SK-N-SH (cell line): ENCODE measurements at regions not wholly inside any gene's neighbourhood (a gene's known extent, or its start where the extent isn't known, plus 50 kb on each side); places are given as distances from the start of the nearest gene placed in this dataset.

Source experiments
- CTCF ChIA-PET: fragments of 300-600, 350-600 bp; formaldehyde crosslinking; extraction: SDS; loops from one replicate; lab custom pipeline; 2021; lab: Yijun Ruan, JAX
- POLR2A ChIA-PET: fragments of 350-600 bp; sonication (Branson Sonifier 250); formaldehyde crosslinking; extraction: SDS; loops from one replicate; lab custom pipeline; 2020; ENCODE audit warnings: antibody characterized with exemption, inconsistent platforms; lab: Yijun Ruan, JAX
- DNase-seq: peaks from one replicate; pipeline ENCODE4 v3.0.0; 2012
- H2AFZ ChIP-seq: fragments of 200-600 bp; sonication (generic); 2 replicates; pipeline ENCODE4 v1.8.1; 2016; ENCODE audit warnings: antibody characterized with exemption, mild to moderate bottlenecking, low read depth
- H3F3A ChIP-seq: fragments of 200-600 bp; sonication (generic); replicated peaks from 2 replicates; pipeline ENCODE3; 2016; ENCODE audit warnings: antibody characterized with exemption, mild to moderate bottlenecking; ENCODE audit not compliant: insufficient read depth
- H3K27ac ChIP-seq, 2 experiments: fragments of 200-500 bp in 1 of 2; fragments of 200-600 bp in 1 of 2; sonication (Bioruptor generic) in 1 of 2; sonication (generic), shearing (Covaris generic) in 1 of 2; 2 replicates each; pipeline versions ENCODE4 v1.5.1 to v1.6.1; 2014 to 2016; ENCODE audit warnings: low read depth in 2 of 2, inconsistent platforms in 1 of 2, low read length in 1 of 2, mild to moderate bottlenecking in 1 of 2, mixed read lengths in 1 of 2
- H3K27me3 ChIP-seq: fragments of 200-600 bp; sonication (generic), shearing (Covaris generic); 2 replicates; pipeline ENCODE4 v1.6.1; 2016; ENCODE audit warnings: mixed run types; ENCODE audit not compliant: insufficient read depth
- H3K36me3 ChIP-seq, 2 experiments: fragments of 200-500 bp in 1 of 2; fragments of 200-600 bp in 1 of 2; sonication (Bioruptor generic) in 1 of 2; sonication (generic) in 1 of 2; replicated peaks in 1 of 2; 2 replicates each; pipeline versions ENCODE3 to v1.5.1; 2014 to 2016; ENCODE audit warnings: low read length in 1 of 2, mild to moderate bottlenecking in 1 of 2; ENCODE audit not compliant: insufficient read depth in 2 of 2, control insufficient read depth in 1 of 2
- H3K4me1 ChIP-seq, 2 experiments: fragments of 200-500 bp in 1 of 2; fragments of 200-600 bp in 1 of 2; sonication (Bioruptor generic) in 1 of 2; sonication (generic), shearing (Covaris generic) in 1 of 2; 2 replicates each; pipeline versions ENCODE4 v1.5.1 to v1.6.1; 2014 to 2016; ENCODE audit warnings: low read depth in 1 of 2, low read length in 1 of 2, mixed run types in 1 of 2; ENCODE audit not compliant: insufficient read depth in 2 of 2, control insufficient read depth in 1 of 2
- H3K4me2 ChIP-seq: fragments of 200-600 bp; sonication (generic), shearing (Covaris generic); 2 replicates; pipeline ENCODE4 v1.6.1; 2017; ENCODE audit warnings: mixed run types
- H3K4me3 ChIP-seq, 2 experiments: fragments of 200-500 bp in 1 of 2; fragments of 200-600 bp in 1 of 2; sonication (Bioruptor generic) in 1 of 2; sonication (generic), shearing (Covaris generic) in 1 of 2; 2 replicates each; pipeline versions ENCODE4 v1.5.1 to v1.8.1; 2014 to 2016; ENCODE audit warnings: low read depth in 2 of 2, inconsistent platforms in 1 of 2, low read length in 1 of 2, mild to moderate bottlenecking in 1 of 2, mixed read lengths in 1 of 2, moderate library complexity in 1 of 2
- H3K79me2 ChIP-seq: fragments of 200-600 bp; sonication (generic); 2 replicates; pipeline ENCODE4 v1.8.1; 2017; ENCODE audit warnings: mild to moderate bottlenecking; ENCODE audit not compliant: insufficient read depth
- H3K9ac ChIP-seq: fragments of 200-600 bp; sonication (generic); 2 replicates; pipeline ENCODE4 v1.6.1; 2017; ENCODE audit warnings: mixed run types
- H3K9me2 ChIP-seq: fragments of 200-600 bp; sonication (generic); 2 replicates; pipeline ENCODE4 v1.6.1; 2017; ENCODE audit warnings: mixed run types
- H3K9me3 ChIP-seq: fragments of 200-600 bp; sonication (generic); 2 replicates; pipeline ENCODE4 v1.6.1; 2017; ENCODE audit warnings: mixed run types, mild to moderate bottlenecking, moderate library complexity
- H4K20me1 ChIP-seq: fragments of 200-600 bp; sonication (generic); 2 replicates; pipeline ENCODE4 v1.6.1; 2017; ENCODE audit warnings: mild to moderate bottlenecking, mixed run types; ENCODE audit not compliant: insufficient read depth
- CHD2 ChIP-seq: fragments of 150-350 bp; IDR thresholded peaks from 2 replicates; pipeline ENCODE4 v1.6.1; 2018; ENCODE audit warnings: low read length; ENCODE audit not compliant: partially characterized antibody
- EP300 ChIP-seq, 2 experiments: IDR thresholded peaks; 2 replicates each; pipeline versions ENCODE4 v1.4.0 to v1.6.1; 2012; ENCODE audit warnings: borderline replicate concordance in 1 of 2, low read depth in 1 of 2, low read length in 1 of 2
- FOXM1 ChIP-seq: IDR thresholded peaks from 2 replicates; pipeline ENCODE4 v1.4.0; 2012; ENCODE audit warnings: low read depth, mild to moderate bottlenecking
- GABPA ChIP-seq: IDR thresholded peaks from 2 replicates; pipeline ENCODE4 v1.4.0; 2012; ENCODE audit warnings: low read depth, mild to moderate bottlenecking
- GATA2 ChIP-seq: sonication (generic); formaldehyde crosslinking; IDR thresholded peaks from 2 replicates; pipeline ENCODE4 v1.5.0; 2020; ENCODE audit warnings: mild to moderate bottlenecking, missing genetic modification reagents
- IRF3 ChIP-seq: fragments of 150-350 bp; IDR thresholded peaks from 2 replicates; pipeline ENCODE4 v1.6.1; 2016; ENCODE audit warnings: mild to moderate bottlenecking, low read depth, low read length
- JUND ChIP-seq: IDR thresholded peaks from 2 replicates; pipeline ENCODE4 v1.4.0; 2012
- NFIC ChIP-seq: IDR thresholded peaks from 2 replicates; pipeline ENCODE4 v1.4.0; 2012; ENCODE audit warnings: borderline replicate concordance
- PBX3 ChIP-seq: IDR thresholded peaks from 2 replicates; pipeline ENCODE4; 2012
- RAD21 ChIP-seq: IDR thresholded peaks from 2 replicates; pipeline ENCODE4 v1.6.1; 2012; ENCODE audit warnings: mild to moderate bottlenecking, low read length
- REST ChIP-seq: IDR thresholded peaks from 2 replicates; pipeline ENCODE4 v1.6.1; 2012; ENCODE audit warnings: mild to moderate bottlenecking, low read depth, low read length, moderate library complexity
- SMC3 ChIP-seq: IDR thresholded peaks from 2 replicates; pipeline ENCODE4 v1.6.1; 2012; ENCODE audit warnings: low read depth, low read length, improper control_type of control experiment
- TEAD4 ChIP-seq: IDR thresholded peaks from 2 replicates; pipeline ENCODE4 v1.4.0; 2012; ENCODE audit warnings: mild to moderate bottlenecking, borderline replicate concordance; ENCODE audit not compliant: insufficient read depth
- WGBS: methylation state at CpG from one replicate; pipeline ENCODE4 v1.1.6; 2017; ENCODE audit warnings: low lambda C conversion rate; 5-methylcytosine and 5-hydroxymethylcytosine counted together

- Histone ChIP-seq H3K9me3 (no peaks in the 10 kb centered on the region), H3K4me2 (no peak overlapping the region), H3K9me2 (no peaks in the 10 kb centered on the region), H3K27me3 (peaks cover 7% of the 10 kb centered on the region; the same call in 1 of the 2 replicates), H3F3A (no peaks in the 10 kb centered on the region), H2AFZ (no peak overlapping the region), H3K4me1 (peaks cover 0 to 10% of the 10 kb centered on the region in 2 experiments; a peak in 1 of 4 replicates), H3K4me3 (no peak overlapping the region), H3K27ac (no peak overlapping the region), H3K79me2 (no peaks in the 10 kb centered on the region), H3K9ac (no peak overlapping the region), H4K20me1 (no peaks in the 10 kb centered on the region), H3K36me3 (no peaks in the 10 kb centered on the region)
- ChIA-PET POLR2A (no interaction called here), CTCF (interaction anchor here (1.2 to 5.8 kb wide), 4 partner anchors 24 to 175 kb away, joined by 4 to 30 read pairs (median 5); no protein-coding TSS in a partner anchor)
- 44% methylated on average over 2 of the region's 3 CpGs for WGBS
- TF ChIP-seq EP300 (IDR thresholded peaks at IDR 0.05; ENCODE audit: borderline replicate concordance in 1 of 2, low read depth in 1 of 2, low read length in 1 of 2) = no peak
- no peak for TF ChIP-seq PBX3
- TF ChIP-seq SMC3 = no peak
- TF ChIP-seq CHD2 = no peak
- TF ChIP-seq REST = no peak
- no peak for TF ChIP-seq IRF3
- no peak for TF ChIP-seq RAD21
- TF ChIP-seq NFIC = no peak
- TF ChIP-seq TEAD4 = no peak
- TF ChIP-seq GABPA = no peak
- no peak for TF ChIP-seq JUND
- no peak for TF ChIP-seq FOXM1
- TF ChIP-seq GATA2 (CRISPR knock-in tag) = no peak
- DNase-seq = no peak
Observed at GRCh38 chr10:69740126-69740525, 61.6 kb upstream of the COL13A1 start.
